H9 (cell line): ENCODE measurements at regions not wholly inside any gene's neighbourhood (a gene's known extent, or its start where the extent isn't known, plus 50 kb on each side); places are given as distances from the start of the nearest gene placed in this dataset.

Source experiments
- DNase-seq: peaks from one replicate; pipeline ENCODE4 v3.0.0-alpha.2; 2017
- H2AFZ ChIP-seq: one replicate; pipeline ENCODE4 v1.6.1; 2013; ENCODE audit warnings: mild to moderate bottlenecking, low read length, control low read depth, moderate library complexity
- H2AK5ac ChIP-seq: 2 replicates; pipeline ENCODE4 v1.6.1; 2013; ENCODE audit warnings: low read length, control low read depth, mixed read lengths; ENCODE audit not compliant: insufficient read length
- H2BK120ac ChIP-seq: one replicate; pipeline ENCODE4 v1.6.1; 2013; ENCODE audit warnings: low read depth, mild to moderate bottlenecking, low read length, control low read depth, inconsistent platforms; ENCODE audit not compliant: poor library complexity, severe bottlenecking
- H2BK12ac ChIP-seq: 2 replicates; pipeline ENCODE4 v1.6.1; 2013; ENCODE audit warnings: low read length, control low read depth, mixed read lengths, low read depth; ENCODE audit not compliant: insufficient read length
- H2BK15ac ChIP-seq: 2 replicates; pipeline ENCODE4 v1.6.1; 2013; ENCODE audit warnings: low read depth, low read length, control low read depth
- H2BK20ac ChIP-seq: one replicate; pipeline ENCODE4 v1.6.1; 2013; ENCODE audit warnings: low read depth, mild to moderate bottlenecking, low read length, control low read depth, inconsistent platforms; ENCODE audit not compliant: poor library complexity, severe bottlenecking
- H2BK5ac ChIP-seq: 2 replicates; pipeline ENCODE4 v1.6.1; 2013; ENCODE audit warnings: low read length, control low read depth, mixed read lengths; ENCODE audit not compliant: insufficient read length
- H3K14ac ChIP-seq: 2 replicates; pipeline ENCODE4 v1.6.1; 2013; ENCODE audit warnings: low read length, control low read depth; ENCODE audit not compliant: insufficient read depth
- H3K18ac ChIP-seq: 2 replicates; pipeline ENCODE4 v1.6.1; 2013; ENCODE audit warnings: low read depth, mild to moderate bottlenecking, mixed read lengths, low read length, control low read depth; ENCODE audit not compliant: insufficient read length
- H3K23ac ChIP-seq: 2 replicates; pipeline ENCODE4 v1.6.1; 2013; ENCODE audit warnings: low read length, control low read depth, mixed read lengths, low read depth; ENCODE audit not compliant: insufficient read length
- H3K23me2 ChIP-seq: 2 replicates; pipeline ENCODE4 v1.6.1; 2013; ENCODE audit warnings: low read depth, mild to moderate bottlenecking, mixed read lengths, low read length, control low read depth; ENCODE audit not compliant: insufficient read length, poor library complexity, severe bottlenecking
- H3K27ac ChIP-seq: 2 replicates; pipeline ENCODE4 v1.5.1; 2013; ENCODE audit warnings: low read length, control low read depth, mixed read lengths, low read depth; ENCODE audit not compliant: insufficient read length
- H3K27me3 ChIP-seq: 2 replicates; pipeline ENCODE4 v1.6.1; 2013; ENCODE audit warnings: low read length, control low read depth, inconsistent platforms; ENCODE audit not compliant: insufficient read depth
- H3K4ac ChIP-seq: 2 replicates; pipeline ENCODE4 v1.6.1; 2013; ENCODE audit warnings: low read depth, mild to moderate bottlenecking, control low read depth, inconsistent platforms, low read length, moderate library complexity
- H3K4me1 ChIP-seq: 2 replicates; pipeline ENCODE4 v1.6.1; 2013; ENCODE audit warnings: low read length, control low read depth, inconsistent platforms; ENCODE audit not compliant: insufficient read depth
- H3K4me2 ChIP-seq: 2 replicates; pipeline ENCODE4 v1.6.1; 2013; ENCODE audit warnings: low read length, control low read depth, mixed read lengths; ENCODE audit not compliant: insufficient read length, insufficient read depth
- H3K56ac ChIP-seq: 2 replicates; pipeline ENCODE4 v1.6.1; 2013; ENCODE audit warnings: low read depth, mild to moderate bottlenecking, mixed read lengths, low read length, control low read depth; ENCODE audit not compliant: insufficient read length
- H3K79me1 ChIP-seq: 2 replicates; pipeline ENCODE4 v1.6.1; 2013; ENCODE audit warnings: low read depth, mild to moderate bottlenecking, moderate library complexity, low read length, control low read depth, inconsistent platforms; ENCODE audit not compliant: insufficient read depth, poor library complexity, severe bottlenecking
- H3K79me2 ChIP-seq: 2 replicates; pipeline ENCODE4 v1.6.1; 2013; ENCODE audit warnings: low read length, control low read depth, inconsistent platforms; ENCODE audit not compliant: insufficient read depth
- H3K9ac ChIP-seq: 2 replicates; pipeline ENCODE4 v1.6.1; 2013; ENCODE audit warnings: low read length, control low read depth, mixed read lengths; ENCODE audit not compliant: insufficient read length; ENCODE audit errors: extremely low read depth
- H3K9me3 ChIP-seq: one replicate; pipeline ENCODE4 v1.6.1; 2013; ENCODE audit warnings: low read depth, low read length, inconsistent platforms; ENCODE audit not compliant: control insufficient read depth
- H3T11ph ChIP-seq: one replicate; pipeline ENCODE4 v1.6.1; 2013; ENCODE audit warnings: mild to moderate bottlenecking, low read length, control low read depth, inconsistent platforms
- H4K20me1 ChIP-seq: one replicate; pipeline ENCODE4 v1.6.1; 2013; ENCODE audit not compliant: control insufficient read depth, insufficient read length, insufficient read depth
- H4K5ac ChIP-seq: 2 replicates; pipeline ENCODE4 v1.6.1; 2013; ENCODE audit warnings: low read depth, mild to moderate bottlenecking, mixed read lengths, low read length, control low read depth; ENCODE audit not compliant: insufficient read length
- H4K8ac ChIP-seq: replicated peaks from 2 replicates; pipeline ENCODE4 v1.6.1; 2013; ENCODE audit warnings: low read length, control low read depth, mixed read lengths, low read depth; ENCODE audit not compliant: insufficient read length
- H4K91ac ChIP-seq: 2 replicates; pipeline ENCODE4 v1.6.1; 2013; ENCODE audit warnings: low read depth, mild to moderate bottlenecking, moderate library complexity, mixed read lengths, low read length, control low read depth; ENCODE audit not compliant: insufficient read length
- H3K27ac Mint-ChIP-seq, 3 experiments: 2 replicates in 2 of 3; 3 replicates in 1 of 3; pipeline ENCODE4 v1.8.0; 2020 to 2021; ENCODE audit warnings: mixed read lengths in 3 of 3, mild to moderate bottlenecking in 1 of 3, moderate library complexity in 1 of 3
- H3K27me3 Mint-ChIP-seq: 2 replicates; pipeline ENCODE4 v1.8.0; 2021; ENCODE audit warnings: low read depth, mild to moderate bottlenecking, moderate library complexity, mixed read lengths
- H3K36me3 Mint-ChIP-seq, 3 experiments: 2 replicates in 2 of 3; 3 replicates in 1 of 3; pipeline ENCODE4 v1.8.0; 2020 to 2021; ENCODE audit warnings: low read depth in 3 of 3, mixed read lengths in 3 of 3; ENCODE audit not compliant: insufficient read depth in 1 of 3
- H3K4me1 Mint-ChIP-seq, 2 experiments: 2 replicates each; pipeline ENCODE4 v1.8.0; 2020; ENCODE audit warnings: mixed read lengths in 2 of 2
- H3K4me3 Mint-ChIP-seq, 2 experiments: 2 replicates in 1 of 2; 3 replicates in 1 of 2; pipeline ENCODE4 v1.8.0; 2020 to 2021; ENCODE audit warnings: mild to moderate bottlenecking in 2 of 2, mixed read lengths in 2 of 2, moderate library complexity in 1 of 2
- H3K9me3 Mint-ChIP-seq, 2 experiments: 2 replicates in 1 of 2; 3 replicates in 1 of 2; pipeline ENCODE4 v1.8.0; 2020; ENCODE audit warnings: mild to moderate bottlenecking in 2 of 2, mixed read lengths in 2 of 2, moderate library complexity in 1 of 2
- CTCF ChIP-seq: fragments of 200-600 bp; sonication (generic); conservative IDR thresholded peaks from 3 replicates; pipeline ENCODE4 v1.8.0; 2021; ENCODE audit warnings: antibody characterized with exemption, mild to moderate bottlenecking
- WGBS: extraction: QIAGEN DNeasy Blood & Tissue Kit; methylation state at CpG from one replicate; pipeline ENCODE4 v1.1.7; 2013; ENCODE audit warnings: missing lambda C conversion rate, low lambda C conversion rate, mixed read lengths; ENCODE audit not compliant: insufficient read length; ENCODE audit errors: extremely low coverage; 5-methylcytosine and 5-hydroxymethylcytosine counted together

GRCh38 chr5:167664222-167664804 is 627.1 kb upstream of the WWC1 start:
- no peak overlapping the region for H2BK5ac ChIP-seq
- H3K4me1 ChIP-seq: 0 out of 2 replicates have a peak, but pooled peaks cover 1% of the 10 kb centered on the region
- no peak overlapping the region for H2BK120ac ChIP-seq
- H4K91ac ChIP-seq: no peak overlapping the region
- no peak overlapping the region for H3K27ac ChIP-seq
- no peaks in the 10 kb centered on the region for H3K79me1 ChIP-seq
- no peak overlapping the region for H3K27ac Mint-ChIP-seq
- no peak overlapping the region for H3K9ac ChIP-seq
- H2AK5ac ChIP-seq: no peak overlapping the region
- no peak for DNase-seq
- no peaks in the 10 kb centered on the region for H4K20me1 ChIP-seq
- H3T11ph ChIP-seq: no peak overlapping the region
- no peak overlapping the region for H4K8ac ChIP-seq
- H3K27me3 Mint-ChIP-seq: no peaks in the 10 kb centered on the region
- H3K36me3 Mint-ChIP-seq: no peaks in the 10 kb centered on the region
- H3K56ac ChIP-seq: no peak overlapping the region
- H3K18ac ChIP-seq: no peak overlapping the region
- H3K9me3 ChIP-seq: no peaks in the 10 kb centered on the region
- H3K4me3 Mint-ChIP-seq: no peak overlapping the region
- H2AFZ ChIP-seq: no peak overlapping the region
- H3K9me3 Mint-ChIP-seq: no peaks in the 10 kb centered on the region
- H3K4me1 Mint-ChIP-seq: peaks cover 4% of the 10 kb centered on the region in 2 experiments
- H3K79me2 ChIP-seq: no peaks in the 10 kb centered on the region
- no peak overlapping the region for H2BK12ac ChIP-seq
- no peak overlapping the region for H3K23ac ChIP-seq
- no peak overlapping the region for H2BK15ac ChIP-seq
- no peak overlapping the region for H4K5ac ChIP-seq
- WGBS: no CpG with 5 or more reads among the region's 3 CpGs
- H3K23me2 ChIP-seq: no peaks in the 10 kb centered on the region
- H2BK20ac ChIP-seq: no peak overlapping the region
- no peak for TF ChIP-seq CTCF
- no peak overlapping the region for H3K4ac ChIP-seq
- H3K4me2 ChIP-seq: no peak overlapping the region
- H3K27me3 ChIP-seq: no peaks in the 10 kb centered on the region
- H3K14ac ChIP-seq: no peak overlapping the region
